Panc1 (cell line): ENCODE measurements at regions not wholly inside any gene's neighbourhood (a gene's known extent, or its start where the extent isn't known, plus 50 kb on each side); places are given as distances from the start of the nearest gene placed in this dataset.

Source experiments
- POLR2AphosphoS5 ChIP-seq: IDR thresholded peaks from 2 replicates; pipeline ENCODE4 v1.6.1; 2012; ENCODE audit warnings: mild to moderate bottlenecking, low read depth, low read length, moderate library complexity
- TCF7L2 ChIP-seq: IDR thresholded peaks from 2 replicates; pipeline ENCODE4 v1.6.1; 2011; ENCODE audit warnings: mild to moderate bottlenecking, low read depth, low read length, inconsistent platforms
- TF ChIP-seq, protein P1 (sequence below): fragments of 450-650 bp; IDR thresholded peaks from 2 replicates; pipeline ENCODE4 v1.5.1; 2017; ENCODE audit warnings: mild to moderate bottlenecking
- TF ChIP-seq, protein P2 (sequence below), 2 experiments: IDR thresholded peaks; 2 replicates each; pipeline ENCODE4 v1.6.1; 2011 to 2012; ENCODE audit warnings: low read depth in 2 of 2, control low read depth in 1 of 2, low read length in 1 of 2, mild to moderate bottlenecking in 1 of 2, moderate library complexity in 1 of 2; ENCODE audit not compliant: insufficient read depth in 1 of 2

DNA sequence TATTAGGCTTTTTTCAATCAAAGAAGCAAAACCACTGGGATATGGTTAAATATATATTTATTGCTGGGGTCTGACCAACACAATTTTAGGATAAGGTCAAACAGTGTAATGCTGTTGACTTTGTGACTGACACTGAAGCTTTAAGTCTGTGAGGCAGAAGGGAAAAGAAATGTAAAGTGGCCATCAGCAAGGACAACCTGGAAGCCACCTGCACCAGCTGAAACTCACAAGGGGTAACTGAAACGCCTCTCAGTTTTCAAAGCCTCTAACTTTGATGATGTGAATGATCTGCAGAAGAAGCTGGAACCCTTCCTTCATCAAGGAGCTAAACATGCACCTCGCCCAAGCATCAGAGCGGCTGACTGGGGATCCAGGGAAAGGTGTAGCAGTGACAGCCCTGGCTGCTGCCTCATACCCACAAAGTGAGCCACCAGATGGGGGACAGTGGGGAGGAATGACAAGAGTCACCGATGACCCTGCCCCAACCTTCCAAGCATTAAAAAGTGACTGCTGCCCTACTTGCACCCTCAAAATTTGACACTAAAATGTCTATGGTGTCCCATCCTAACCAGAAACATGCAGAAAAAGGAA lies 284.9 kb upstream of the CNTNAP2 start:
- TF ChIP-seq, protein P1, sequence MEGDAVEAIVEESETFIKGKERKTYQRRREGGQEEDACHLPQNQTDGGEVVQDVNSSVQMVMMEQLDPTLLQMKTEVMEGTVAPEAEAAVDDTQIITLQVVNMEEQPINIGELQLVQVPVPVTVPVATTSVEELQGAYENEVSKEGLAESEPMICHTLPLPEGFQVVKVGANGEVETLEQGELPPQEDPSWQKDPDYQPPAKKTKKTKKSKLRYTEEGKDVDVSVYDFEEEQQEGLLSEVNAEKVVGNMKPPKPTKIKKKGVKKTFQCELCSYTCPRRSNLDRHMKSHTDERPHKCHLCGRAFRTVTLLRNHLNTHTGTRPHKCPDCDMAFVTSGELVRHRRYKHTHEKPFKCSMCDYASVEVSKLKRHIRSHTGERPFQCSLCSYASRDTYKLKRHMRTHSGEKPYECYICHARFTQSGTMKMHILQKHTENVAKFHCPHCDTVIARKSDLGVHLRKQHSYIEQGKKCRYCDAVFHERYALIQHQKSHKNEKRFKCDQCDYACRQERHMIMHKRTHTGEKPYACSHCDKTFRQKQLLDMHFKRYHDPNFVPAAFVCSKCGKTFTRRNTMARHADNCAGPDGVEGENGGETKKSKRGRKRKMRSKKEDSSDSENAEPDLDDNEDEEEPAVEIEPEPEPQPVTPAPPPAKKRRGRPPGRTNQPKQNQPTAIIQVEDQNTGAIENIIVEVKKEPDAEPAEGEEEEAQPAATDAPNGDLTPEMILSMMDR = no peak
- TF ChIP-seq, protein P2, sequence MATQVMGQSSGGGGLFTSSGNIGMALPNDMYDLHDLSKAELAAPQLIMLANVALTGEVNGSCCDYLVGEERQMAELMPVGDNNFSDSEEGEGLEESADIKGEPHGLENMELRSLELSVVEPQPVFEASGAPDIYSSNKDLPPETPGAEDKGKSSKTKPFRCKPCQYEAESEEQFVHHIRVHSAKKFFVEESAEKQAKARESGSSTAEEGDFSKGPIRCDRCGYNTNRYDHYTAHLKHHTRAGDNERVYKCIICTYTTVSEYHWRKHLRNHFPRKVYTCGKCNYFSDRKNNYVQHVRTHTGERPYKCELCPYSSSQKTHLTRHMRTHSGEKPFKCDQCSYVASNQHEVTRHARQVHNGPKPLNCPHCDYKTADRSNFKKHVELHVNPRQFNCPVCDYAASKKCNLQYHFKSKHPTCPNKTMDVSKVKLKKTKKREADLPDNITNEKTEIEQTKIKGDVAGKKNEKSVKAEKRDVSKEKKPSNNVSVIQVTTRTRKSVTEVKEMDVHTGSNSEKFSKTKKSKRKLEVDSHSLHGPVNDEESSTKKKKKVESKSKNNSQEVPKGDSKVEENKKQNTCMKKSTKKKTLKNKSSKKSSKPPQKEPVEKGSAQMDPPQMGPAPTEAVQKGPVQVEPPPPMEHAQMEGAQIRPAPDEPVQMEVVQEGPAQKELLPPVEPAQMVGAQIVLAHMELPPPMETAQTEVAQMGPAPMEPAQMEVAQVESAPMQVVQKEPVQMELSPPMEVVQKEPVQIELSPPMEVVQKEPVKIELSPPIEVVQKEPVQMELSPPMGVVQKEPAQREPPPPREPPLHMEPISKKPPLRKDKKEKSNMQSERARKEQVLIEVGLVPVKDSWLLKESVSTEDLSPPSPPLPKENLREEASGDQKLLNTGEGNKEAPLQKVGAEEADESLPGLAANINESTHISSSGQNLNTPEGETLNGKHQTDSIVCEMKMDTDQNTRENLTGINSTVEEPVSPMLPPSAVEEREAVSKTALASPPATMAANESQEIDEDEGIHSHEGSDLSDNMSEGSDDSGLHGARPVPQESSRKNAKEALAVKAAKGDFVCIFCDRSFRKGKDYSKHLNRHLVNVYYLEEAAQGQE (IDR thresholded peaks at IDR 0.05; ENCODE audit: insufficient read depth in 1 of 2, low read depth in 2 of 2, low read length in 1 of 2) = no peak
- TF ChIP-seq POLR2AphosphoS5 (no peak), TCF7L2 (no peak)
